ENCODE measurements at regions not wholly inside any gene's neighbourhood (a gene's known extent, or its start where the extent isn't known, plus 50 kb on each side); places are given as distances from the start of the nearest gene placed in this dataset.
"Not testable (repeated sequence)": the region's sequence is repeated elsewhere in the genome, so short reads cannot be mapped to it uniquely, and the experiment has no call there.

- intact Hi-C loops (cut with micrococcal nuclease) = no loop called here
These were observed 99.4 kb upstream of the C9orf72 start for GRCh38 chr9:27672718-27673117.

- intact Hi-C loops (cut with micrococcal nuclease) = no loop called here
These were observed 100.4 kb upstream of the C9orf72 start for GRCh38 chr9:27673641-27674040.

GRCh38 chr9:27675354-27675753, 102.1 kb upstream of the C9orf72 start:
- intact Hi-C loops (cut with micrococcal nuclease) = no loop called here

- intact Hi-C loops (cut with micrococcal nuclease) = no loop called here
These were observed 103.5 kb upstream of the C9orf72 start for GRCh38 chr9:27676827-27677226.

GRCh38 chr9:27679338-27679737, 106.1 kb upstream of the C9orf72 start:
- intact Hi-C loops (cut with micrococcal nuclease) = no loop called here

- intact Hi-C loops (cut with micrococcal nuclease) = no loop called here
These were observed 109.9 kb upstream of the C9orf72 start for GRCh38 chr9:27683181-27683580.

- intact Hi-C loops (cut with micrococcal nuclease) = no loop called here
These were observed 115.7 kb upstream of the C9orf72 start for GRCh38 chr9:27688954-27689353.

GRCh38 chr9:27690816-27691215, 117.5 kb upstream of the C9orf72 start:
- intact Hi-C loops (cut with micrococcal nuclease) = not testable (repeated sequence)

- intact Hi-C loops (cut with micrococcal nuclease) = no loop called here
These were observed 126.3 kb upstream of the C9orf72 start for GRCh38 chr9:27699621-27700020.

- intact Hi-C loops (cut with micrococcal nuclease) = no loop called here
These were observed 127.7 kb upstream of the C9orf72 start for GRCh38 chr9:27701016-27701415.

GRCh38 chr9:27701587-27701986, 128.3 kb upstream of the C9orf72 start:
- intact Hi-C loops (cut with micrococcal nuclease) = no loop called here

GRCh38 chr9:27703216-27703980, 130.1 kb upstream of the C9orf72 start:
- intact Hi-C loops (cut with micrococcal nuclease) = no loop called here

GRCh38 chr9:27711241-27711640, 138.0 kb upstream of the C9orf72 start:
- intact Hi-C loops (cut with micrococcal nuclease) = no loop called here

GRCh38 chr9:27712806-27713205, 139.5 kb upstream of the C9orf72 start:
- intact Hi-C loops (cut with micrococcal nuclease) = no loop called here

GRCh38 chr9:27714388-27714787, 141.1 kb upstream of the C9orf72 start:
- intact Hi-C loops (cut with micrococcal nuclease) = no loop called here

- intact Hi-C loops (cut with micrococcal nuclease) = no loop called here
These were observed 142.4 kb upstream of the C9orf72 start for GRCh38 chr9:27715651-27716050.

- intact Hi-C loops (cut with micrococcal nuclease) = no loop called here
These were observed 144.7 kb upstream of the C9orf72 start for GRCh38 chr9:27717991-27718390.

- intact Hi-C loops (cut with micrococcal nuclease) = no loop called here
These were observed 146.4 kb upstream of the C9orf72 start for GRCh38 chr9:27719711-27720110.

GRCh38 chr9:27722866-27723265, 149.6 kb upstream of the C9orf72 start:
- intact Hi-C loops (cut with micrococcal nuclease) = no loop called here

- intact Hi-C loops (cut with micrococcal nuclease) = loop anchor here (1.0 to 2.0 kb wide), 3 partner anchors 62 to 347 kb away; no protein-coding TSS in a partner anchor
These were observed 153.2 kb upstream of the C9orf72 start for GRCh38 chr9:27726244-27727081.

- intact Hi-C loops (cut with micrococcal nuclease) = no loop called here
These were observed 159.2 kb upstream of the C9orf72 start for GRCh38 chr9:27732494-27732893.

- intact Hi-C loops (cut with micrococcal nuclease) = no loop called here
These were observed 170.2 kb upstream of the C9orf72 start for GRCh38 chr9:27743490-27743889.

- intact Hi-C loops (cut with micrococcal nuclease) = no loop called here
These were observed 174.2 kb upstream of the C9orf72 start for GRCh38 chr9:27747450-27747849.

Data from T-helper 2 cell treated with Interferon-gamma antibody and Interleukin-4, amounts not matched to agents 100 ng/mL and 5 ng/mL, for 36 hours (primary cell).